Nephron progenitor cell (in vitro differentiated cells): ENCODE measurements at regions not wholly inside any gene's neighbourhood (a gene's known extent, or its start where the extent isn't known, plus 50 kb on each side); places are given as distances from the start of the nearest gene placed in this dataset.

ENCODE experiments used
- DNase-seq: peaks from one replicate; pipeline ENCODE4 v3.0.0; 2021
- H3K27ac Mint-ChIP-seq: 2 replicates; pipeline ENCODE4 v1.8.0; 2021; ENCODE audit warnings: mild to moderate bottlenecking, moderate library complexity, mixed read lengths
- H3K27me3 Mint-ChIP-seq: 2 replicates; pipeline ENCODE4 v1.8.0; 2021; ENCODE audit warnings: mild to moderate bottlenecking, low read depth, mixed read lengths; ENCODE audit not compliant: poor library complexity
- H3K36me3 Mint-ChIP-seq: 2 replicates; pipeline ENCODE4 v1.8.0; 2021; ENCODE audit warnings: low read depth, mixed read lengths
- H3K4me1 Mint-ChIP-seq: 2 replicates; pipeline ENCODE4 v1.8.0; 2021; ENCODE audit warnings: mixed read lengths
- H3K4me3 Mint-ChIP-seq: 2 replicates; pipeline ENCODE4 v1.8.0; 2021; ENCODE audit warnings: mild to moderate bottlenecking, moderate library complexity, mixed read lengths
- H3K9me3 Mint-ChIP-seq: 2 replicates; pipeline ENCODE4 v1.8.0; 2021; ENCODE audit warnings: mild to moderate bottlenecking, moderate library complexity, mixed read lengths
- TF ChIP-seq, protein P1 (sequence below): fragments of 200-600 bp; sonication (generic); IDR thresholded peaks from 2 replicates; pipeline ENCODE4 v1.5.0; 2021; ENCODE audit warnings: antibody characterized with exemption

DNA sequence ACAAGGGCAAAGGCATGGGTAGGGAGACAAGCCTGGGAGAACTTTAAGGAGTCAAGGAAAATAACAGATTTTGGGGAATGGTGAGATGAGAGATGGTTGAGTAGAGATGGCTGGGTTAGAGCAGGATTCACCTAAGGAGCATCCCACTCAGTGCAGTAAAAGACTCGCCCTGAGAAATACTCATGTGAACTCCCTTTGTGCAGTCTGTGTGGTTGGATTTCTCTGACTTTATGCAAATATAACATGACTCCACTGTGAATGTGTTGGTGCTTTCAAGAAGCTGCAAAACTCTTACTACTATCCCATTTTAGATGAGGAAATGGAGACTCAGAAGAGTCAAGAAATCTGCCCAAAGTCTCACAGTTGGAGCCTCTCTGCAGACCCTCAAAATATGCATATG lies 129.8 kb upstream of the LIMCH1 start:
- peaks cover 69% of the 10 kb centered on the region for H3K4me1 Mint-ChIP-seq
- no peak for DNase-seq
- no peak overlapping the region for H3K4me3 Mint-ChIP-seq
- peaks cover 6% of the 10 kb centered on the region for H3K27me3 Mint-ChIP-seq
- peaks cover 4% of the 10 kb centered on the region for H3K9me3 Mint-ChIP-seq
- H3K27ac Mint-ChIP-seq, result no peak overlapping the region
- H3K36me3 Mint-ChIP-seq, result peaks cover 1% of the 10 kb centered on the region
- TF ChIP-seq, protein P1, sequence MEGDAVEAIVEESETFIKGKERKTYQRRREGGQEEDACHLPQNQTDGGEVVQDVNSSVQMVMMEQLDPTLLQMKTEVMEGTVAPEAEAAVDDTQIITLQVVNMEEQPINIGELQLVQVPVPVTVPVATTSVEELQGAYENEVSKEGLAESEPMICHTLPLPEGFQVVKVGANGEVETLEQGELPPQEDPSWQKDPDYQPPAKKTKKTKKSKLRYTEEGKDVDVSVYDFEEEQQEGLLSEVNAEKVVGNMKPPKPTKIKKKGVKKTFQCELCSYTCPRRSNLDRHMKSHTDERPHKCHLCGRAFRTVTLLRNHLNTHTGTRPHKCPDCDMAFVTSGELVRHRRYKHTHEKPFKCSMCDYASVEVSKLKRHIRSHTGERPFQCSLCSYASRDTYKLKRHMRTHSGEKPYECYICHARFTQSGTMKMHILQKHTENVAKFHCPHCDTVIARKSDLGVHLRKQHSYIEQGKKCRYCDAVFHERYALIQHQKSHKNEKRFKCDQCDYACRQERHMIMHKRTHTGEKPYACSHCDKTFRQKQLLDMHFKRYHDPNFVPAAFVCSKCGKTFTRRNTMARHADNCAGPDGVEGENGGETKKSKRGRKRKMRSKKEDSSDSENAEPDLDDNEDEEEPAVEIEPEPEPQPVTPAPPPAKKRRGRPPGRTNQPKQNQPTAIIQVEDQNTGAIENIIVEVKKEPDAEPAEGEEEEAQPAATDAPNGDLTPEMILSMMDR, result no peak

DNA sequence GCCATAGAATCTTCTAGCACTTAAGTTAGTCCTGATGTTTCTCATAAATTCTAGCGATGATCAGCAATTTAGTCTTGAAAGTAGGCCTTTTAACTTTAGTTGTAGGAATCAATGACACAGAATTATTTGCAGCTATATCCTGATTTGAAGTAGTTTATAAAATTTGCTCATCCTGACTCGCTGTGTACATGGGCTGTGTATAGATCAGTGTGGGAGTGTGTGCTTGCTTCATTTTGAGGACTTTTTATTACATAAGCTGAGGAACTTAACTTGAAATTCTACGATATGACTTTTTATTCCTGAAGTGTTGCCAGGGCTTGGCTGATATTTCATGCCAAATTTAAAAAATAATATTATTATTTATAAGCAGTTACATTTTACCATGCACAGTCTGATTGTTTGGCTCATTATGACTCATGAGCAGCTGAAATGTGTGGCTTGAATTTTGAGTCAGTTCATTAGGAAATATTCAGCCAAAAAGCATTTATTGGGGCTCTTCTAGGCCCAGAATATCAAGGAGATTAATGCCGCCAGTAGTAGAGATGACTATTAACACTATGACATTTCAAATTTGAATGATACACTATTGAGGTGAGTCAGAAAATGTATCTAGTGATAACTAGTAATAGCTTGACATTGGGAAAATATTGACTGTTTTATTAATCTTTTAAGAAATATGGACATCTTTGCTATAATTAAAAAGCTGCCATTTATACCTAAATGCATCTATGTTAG lies 128.9 kb upstream of the LIMCH1 start:
- no peak for DNase-seq
- peaks cover 6% of the 10 kb centered on the region for H3K27me3 Mint-ChIP-seq
- no peak overlapping the region for H3K4me3 Mint-ChIP-seq
- no peak overlapping the region for H3K27ac Mint-ChIP-seq
- TF ChIP-seq, protein P1, result no peak
- peaks cover 2% of the 10 kb centered on the region for H3K9me3 Mint-ChIP-seq
- peaks cover 74% of the 10 kb centered on the region for H3K4me1 Mint-ChIP-seq
- H3K36me3 Mint-ChIP-seq, result no peaks in the 10 kb centered on the region

DNA sequence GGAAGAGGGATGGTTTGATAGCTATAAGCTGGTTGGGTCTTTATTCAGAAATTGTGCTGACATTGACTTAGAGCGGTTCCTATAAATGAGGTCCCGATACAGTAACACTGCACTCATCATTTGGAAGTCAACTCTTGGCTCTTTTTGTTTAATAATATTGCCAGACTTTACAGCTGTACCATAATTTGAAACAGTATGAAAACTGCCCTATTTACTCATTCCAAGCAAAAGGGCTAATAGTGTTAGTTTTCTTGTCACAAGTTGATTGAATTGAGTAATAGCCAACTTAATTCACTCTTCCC lies 128.4 kb upstream of the LIMCH1 start:
- no peak overlapping the region for H3K27ac Mint-ChIP-seq
- TF ChIP-seq, protein P1, result no peak
- H3K4me1 Mint-ChIP-seq, result peaks cover 76% of the 10 kb centered on the region
- H3K4me3 Mint-ChIP-seq, result no peak overlapping the region
- no peak for DNase-seq
- H3K9me3 Mint-ChIP-seq, result no peaks in the 10 kb centered on the region
- no peaks in the 10 kb centered on the region for H3K36me3 Mint-ChIP-seq
- H3K27me3 Mint-ChIP-seq, result peaks cover 6% of the 10 kb centered on the region

DNA sequence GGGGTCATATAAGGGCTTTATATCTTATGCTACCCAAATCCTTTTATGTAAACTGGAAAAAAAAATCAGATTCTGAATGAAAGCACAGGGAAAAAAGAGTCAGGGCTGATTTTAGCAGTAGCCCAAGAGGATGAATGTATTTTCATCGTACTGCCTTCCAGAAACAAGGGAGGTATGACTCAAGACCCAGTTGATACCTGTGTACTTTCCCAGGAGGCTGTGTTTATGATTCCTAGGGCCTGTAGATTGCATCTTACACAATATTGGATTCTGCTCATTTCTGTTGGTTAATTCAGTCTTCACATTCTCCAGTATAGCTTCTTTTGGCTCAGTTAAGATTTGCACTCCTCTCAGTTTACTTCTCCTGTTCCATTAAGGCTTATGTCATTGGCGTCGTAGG lies 127.9 kb upstream of the LIMCH1 start:
- no peak for DNase-seq
- Mint-ChIP-seq H3K36me3 (no peaks in the 10 kb centered on the region), H3K27ac (peak overlapping the region; percentile 86), H3K27me3 (peaks cover 6% of the 10 kb centered on the region), H3K4me1 (peaks cover 81% of the 10 kb centered on the region), H3K9me3 (no peaks in the 10 kb centered on the region), H3K4me3 (no peak overlapping the region)
- TF ChIP-seq, protein P1, result no peak

DNA sequence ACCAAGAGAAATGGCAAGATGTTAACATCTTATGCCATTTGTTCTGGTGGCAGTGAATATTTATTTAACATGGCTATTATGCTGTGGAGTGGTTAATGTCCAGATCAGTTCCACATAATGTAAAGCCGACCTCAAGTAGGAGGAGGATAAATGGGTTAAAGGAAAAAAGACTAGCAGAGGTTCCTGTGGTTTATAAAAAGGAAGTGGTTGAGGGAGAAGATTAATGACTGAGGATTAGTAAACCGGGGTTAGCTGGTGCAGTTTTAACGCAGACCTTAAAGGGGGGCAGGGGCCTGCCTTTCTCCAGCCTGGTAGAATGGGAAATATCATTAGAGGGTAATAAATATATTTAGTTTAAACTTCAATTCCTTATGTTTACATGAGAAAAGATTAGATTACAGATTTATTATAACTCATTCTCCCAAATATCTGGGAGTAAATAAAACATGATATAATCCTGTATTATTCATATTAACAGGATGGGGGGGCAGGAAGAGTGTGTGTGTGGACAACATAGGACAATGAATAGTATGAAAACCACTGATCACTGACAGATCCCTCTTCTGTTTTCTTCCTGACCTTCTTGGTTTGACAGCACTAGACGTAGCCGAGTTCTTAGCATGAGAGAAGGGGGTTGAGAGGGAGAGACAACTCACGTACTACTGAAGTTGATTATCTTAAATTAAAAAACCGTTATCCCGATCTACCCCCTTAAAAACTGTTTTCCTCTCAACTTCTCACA lies 124.1 kb upstream of the LIMCH1 start:
- H3K27ac Mint-ChIP-seq, result peak overlapping the region; percentile 91
- peaks cover 72% of the 10 kb centered on the region for H3K4me1 Mint-ChIP-seq
- peaks cover 1% of the 10 kb centered on the region for H3K27me3 Mint-ChIP-seq
- peak overlapping the region; percentile 2 for H3K4me3 Mint-ChIP-seq
- no peaks in the 10 kb centered on the region for H3K36me3 Mint-ChIP-seq
- no peak for DNase-seq
- H3K9me3 Mint-ChIP-seq, result no peaks in the 10 kb centered on the region
- TF ChIP-seq, protein P1, result no peak

DNA sequence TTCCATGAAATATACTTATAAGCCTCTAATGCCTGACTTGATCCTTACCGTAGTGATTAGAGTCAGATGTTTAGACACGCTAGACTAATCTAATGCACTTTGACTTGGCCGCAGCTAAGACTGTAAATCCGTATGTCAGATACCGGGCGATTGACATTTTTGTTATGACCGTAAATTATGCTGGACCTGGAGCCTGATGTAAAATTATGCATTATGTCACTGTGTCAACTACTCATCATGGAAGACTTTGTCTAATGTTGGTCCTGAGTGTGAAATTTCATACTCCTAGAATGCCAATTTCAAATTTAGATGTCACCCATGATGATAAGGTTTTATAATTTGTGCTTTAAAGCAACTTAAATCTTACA lies 123.6 kb upstream of the LIMCH1 start:
- peak overlapping the region; percentile 4 for H3K27ac Mint-ChIP-seq
- H3K9me3 Mint-ChIP-seq, result no peaks in the 10 kb centered on the region
- H3K4me3 Mint-ChIP-seq, result no peak overlapping the region
- H3K36me3 Mint-ChIP-seq, result no peaks in the 10 kb centered on the region
- DNase-seq, result no peak
- TF ChIP-seq, protein P1, result no peak
- H3K27me3 Mint-ChIP-seq, result no peaks in the 10 kb centered on the region
- H3K4me1 Mint-ChIP-seq, result peaks cover 73% of the 10 kb centered on the region
